ENCODE measurements at regions not wholly inside any gene's neighbourhood (a gene's known extent, or its start where the extent isn't known, plus 50 kb on each side); places are given as distances from the start of the nearest gene placed in this dataset.

DNA sequence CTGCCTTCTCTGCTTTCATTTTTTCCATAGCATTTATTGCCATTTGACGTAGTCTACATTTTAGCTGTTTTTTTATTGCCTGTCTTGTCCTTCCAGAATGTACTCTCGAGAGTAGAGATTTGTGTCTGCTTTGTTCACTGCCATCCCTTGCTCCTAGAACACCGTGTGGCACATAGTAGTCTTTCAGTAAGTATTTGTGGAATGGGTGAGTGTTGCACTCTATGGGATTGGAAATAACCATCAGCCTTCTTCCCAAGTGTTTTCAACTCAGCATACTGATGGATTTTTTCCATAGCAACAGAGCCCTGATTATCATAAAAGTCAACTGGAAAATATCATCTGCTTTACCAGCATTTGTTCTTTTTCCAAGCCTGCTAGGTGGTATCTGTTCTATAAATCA, 462.6 kb downstream of the ENC1 start:
- DNase-seq = no peak

DNA sequence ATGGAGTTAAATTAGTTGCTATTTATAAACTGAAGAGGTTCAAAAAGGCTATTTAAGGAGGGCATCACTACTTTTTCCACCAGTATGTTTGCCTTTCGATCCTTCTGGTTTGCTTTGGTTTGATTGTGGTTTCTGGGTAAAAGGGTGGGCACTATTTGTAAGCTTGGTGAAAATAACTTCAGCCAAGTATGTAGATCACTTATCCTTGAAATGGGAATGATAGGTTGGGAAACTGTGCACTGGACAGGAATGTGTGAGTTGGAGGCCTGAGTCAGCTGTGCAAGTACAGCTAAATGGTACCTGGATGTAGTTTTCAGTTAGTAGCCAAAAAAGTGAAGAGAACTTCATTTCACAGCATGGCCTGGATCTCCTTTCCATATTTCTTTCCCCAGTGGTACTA, 466.2 kb downstream of the ENC1 start:
- no peak for DNase-seq

DNA sequence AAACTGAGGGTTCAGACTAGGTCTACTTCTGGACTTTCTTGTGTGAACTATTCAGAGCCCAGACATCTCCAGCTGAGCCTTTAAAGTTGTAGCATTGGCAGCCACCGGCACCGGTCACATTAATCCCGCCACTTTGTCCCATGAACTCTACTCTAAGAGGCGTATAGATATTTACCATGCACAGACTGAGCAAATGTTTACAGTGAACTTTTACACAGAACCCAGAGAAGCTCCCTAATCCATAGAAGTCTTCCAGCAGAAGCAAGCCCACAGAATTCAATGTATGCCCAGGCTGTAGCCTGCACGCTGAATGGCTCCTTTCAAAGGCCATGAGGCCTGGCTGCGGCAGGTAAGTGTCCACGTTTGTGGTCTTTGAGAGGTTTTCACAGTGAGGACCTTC, 466.9 kb downstream of the ENC1 start:
- DNase-seq = no peak

DNA sequence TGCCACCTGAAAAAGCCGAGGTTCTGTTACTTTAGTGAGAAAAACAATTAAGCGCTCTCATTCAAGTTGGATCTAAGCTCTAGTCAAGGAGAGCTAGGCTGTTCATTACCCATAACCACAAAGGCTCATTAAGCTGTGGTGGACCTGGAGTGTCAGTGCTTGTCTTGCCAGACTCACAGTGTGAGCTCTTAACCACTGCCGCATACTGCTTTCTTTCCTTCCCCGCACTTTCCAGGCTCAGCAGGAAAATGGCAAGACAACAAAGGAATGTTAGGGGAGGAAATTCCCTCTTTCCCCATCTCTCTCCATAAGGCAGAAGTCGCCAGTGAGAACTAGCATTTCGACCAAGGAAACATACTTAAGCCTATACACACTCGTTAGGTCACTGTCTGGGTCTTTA, 467.3 kb downstream of the ENC1 start:
- DNase-seq = no peak

DNA sequence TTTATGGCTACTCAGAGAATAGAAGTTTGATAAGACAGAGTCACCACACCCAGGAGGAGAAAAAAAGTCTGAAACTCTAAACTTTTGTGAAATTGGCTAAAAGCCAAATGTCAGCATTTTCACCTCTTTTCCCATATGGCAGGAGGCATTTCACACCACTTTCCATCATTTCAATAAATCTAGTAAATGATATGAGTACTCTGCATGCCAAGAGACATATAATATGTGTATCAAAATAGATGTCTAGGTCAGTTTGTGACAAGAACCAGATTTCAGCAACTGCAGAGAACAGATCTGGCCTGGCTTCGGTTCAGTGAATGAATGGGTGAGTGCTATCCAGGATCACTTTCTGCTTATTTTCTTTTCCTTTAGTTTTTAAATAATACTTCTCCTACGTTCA, 470.8 kb downstream of the ENC1 start:
- DNase-seq = no peak

DNA sequence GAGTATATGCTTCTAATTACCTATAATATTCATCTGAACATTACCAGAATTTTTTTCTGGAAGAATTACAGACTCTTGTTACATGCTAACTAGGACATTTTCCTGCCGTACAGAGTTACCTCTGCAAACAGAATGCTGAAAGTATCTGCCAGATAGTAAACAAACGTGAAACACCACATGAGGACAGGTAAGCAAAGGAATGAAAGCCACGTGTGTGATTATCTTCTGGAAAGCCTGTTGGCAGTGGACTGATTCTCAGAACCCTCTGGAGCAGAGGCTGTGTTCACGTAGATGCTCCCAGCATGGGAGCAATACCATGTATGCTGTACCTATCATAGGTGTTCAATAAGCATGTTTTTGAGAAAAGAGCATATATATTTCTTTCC, 472.6 kb downstream of the ENC1 start:
- no peak for DNase-seq

DNA sequence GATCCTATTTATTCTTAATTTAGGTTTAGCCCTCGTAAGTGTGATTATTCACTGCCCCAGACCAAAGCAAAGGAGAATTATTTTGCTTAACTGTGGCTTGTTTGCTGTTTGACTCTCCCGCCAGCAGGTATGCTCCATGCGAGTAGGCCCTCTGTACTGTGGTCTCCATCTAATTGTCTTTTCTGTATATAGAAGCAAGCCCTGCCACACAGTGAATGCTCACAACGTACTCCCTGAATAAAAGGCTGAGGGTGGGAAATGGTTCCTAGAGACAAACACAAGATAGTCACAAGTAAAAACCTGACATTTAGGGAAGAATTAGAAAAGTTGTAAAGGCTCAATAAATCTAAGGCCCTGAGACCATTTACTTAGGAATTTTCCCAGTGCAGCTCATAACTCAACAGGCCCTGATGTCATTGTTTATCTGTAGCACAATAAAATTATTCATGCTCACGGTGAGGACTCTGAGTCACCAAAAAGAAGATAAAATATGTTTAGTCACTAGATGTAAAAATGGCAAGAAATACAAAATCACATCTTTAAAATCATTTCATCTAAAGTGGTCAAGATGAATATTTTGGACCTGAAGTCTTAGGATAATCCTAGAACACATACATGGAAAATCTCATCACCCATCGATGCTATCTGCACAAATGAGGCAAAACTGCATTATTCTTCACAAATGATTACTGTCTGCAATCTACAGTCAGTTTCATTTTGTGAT, 473.2 kb downstream of the ENC1 start:
- DNase-seq = no peak

DNA sequence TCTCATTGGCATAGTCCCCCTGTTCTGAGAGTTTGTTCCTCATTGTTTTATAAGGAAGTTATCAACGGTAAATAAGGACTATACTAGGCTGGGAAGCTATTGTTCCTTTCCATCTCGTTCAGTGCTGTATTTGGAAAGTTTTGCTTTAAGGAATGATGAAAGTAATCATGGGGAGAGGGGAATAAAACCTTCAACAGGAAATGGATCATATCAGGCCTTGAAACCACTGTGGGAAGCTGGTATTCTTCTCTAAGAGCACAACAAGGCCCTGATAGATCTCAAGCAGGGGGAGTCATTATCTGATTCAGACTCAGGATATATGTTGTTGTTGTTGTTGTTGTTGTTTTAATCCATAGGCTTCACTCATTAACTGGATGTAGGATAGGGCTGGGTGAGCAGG, 474.5 kb downstream of the ENC1 start:
- no peak for DNase-seq

DNA sequence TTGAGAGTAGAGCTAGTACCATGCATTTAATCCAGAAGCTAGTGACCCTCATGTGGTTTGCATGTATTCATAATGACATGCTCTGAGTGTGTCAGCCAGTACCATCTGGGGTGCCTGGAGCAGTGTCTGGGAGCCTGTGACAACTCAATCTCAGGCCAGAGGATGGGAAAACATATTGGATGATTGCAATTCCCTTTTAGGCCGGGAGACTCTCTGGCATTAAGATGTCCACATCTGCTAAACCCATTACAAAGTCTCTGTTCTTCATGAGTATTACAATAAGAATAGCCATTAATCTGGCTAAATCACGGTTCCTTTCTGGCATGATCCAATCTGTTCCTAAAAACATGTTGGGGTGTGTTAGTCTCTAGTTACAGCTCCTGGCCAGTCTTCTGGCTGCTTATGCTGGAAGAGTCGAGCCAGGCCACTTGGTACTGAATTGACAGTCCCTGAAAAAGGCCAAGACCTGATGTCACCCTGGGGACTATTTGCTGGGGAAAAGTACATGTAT, 475.7 kb downstream of the ENC1 start:
- no peak for DNase-seq

DNA sequence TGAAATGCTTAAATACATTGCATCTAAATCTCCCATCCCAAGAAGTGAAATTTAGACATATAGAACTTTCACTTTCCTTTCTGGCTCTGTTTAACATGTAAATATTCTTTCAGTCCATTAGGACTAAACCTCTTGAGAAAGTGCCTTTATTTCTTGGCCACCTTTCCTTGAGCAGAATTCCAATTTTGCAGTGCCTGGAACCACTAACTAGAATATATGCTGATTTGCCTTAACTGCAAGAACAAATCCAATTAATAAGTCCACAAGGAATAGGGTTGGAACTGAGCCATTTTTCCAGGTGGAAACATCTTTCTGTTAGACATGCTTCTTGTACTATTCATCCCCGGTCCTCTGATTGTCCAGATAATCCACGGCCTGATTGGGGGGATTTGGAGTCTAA, 478.0 kb downstream of the ENC1 start:
- DNase-seq = no peak

DNA sequence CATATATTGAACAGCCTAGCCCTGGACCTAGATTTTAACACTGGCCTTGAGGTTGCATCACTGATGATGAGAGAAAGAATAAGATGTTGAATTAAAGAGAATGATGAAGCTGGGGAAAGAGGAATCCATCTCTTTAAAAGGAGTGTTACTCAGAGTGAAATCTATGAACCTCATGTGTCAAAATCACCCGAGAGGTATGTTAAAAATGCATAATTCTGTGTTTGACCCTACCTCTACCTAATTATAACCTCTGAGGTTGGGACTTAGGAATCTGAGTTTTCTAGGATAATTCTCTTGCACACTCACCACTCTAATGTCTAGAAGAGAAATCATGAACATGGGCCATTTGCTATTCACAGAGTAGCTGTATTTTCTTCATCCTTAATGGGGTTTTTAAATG, 479.4 kb downstream of the ENC1 start:
- DNase-seq = no peak

DNA sequence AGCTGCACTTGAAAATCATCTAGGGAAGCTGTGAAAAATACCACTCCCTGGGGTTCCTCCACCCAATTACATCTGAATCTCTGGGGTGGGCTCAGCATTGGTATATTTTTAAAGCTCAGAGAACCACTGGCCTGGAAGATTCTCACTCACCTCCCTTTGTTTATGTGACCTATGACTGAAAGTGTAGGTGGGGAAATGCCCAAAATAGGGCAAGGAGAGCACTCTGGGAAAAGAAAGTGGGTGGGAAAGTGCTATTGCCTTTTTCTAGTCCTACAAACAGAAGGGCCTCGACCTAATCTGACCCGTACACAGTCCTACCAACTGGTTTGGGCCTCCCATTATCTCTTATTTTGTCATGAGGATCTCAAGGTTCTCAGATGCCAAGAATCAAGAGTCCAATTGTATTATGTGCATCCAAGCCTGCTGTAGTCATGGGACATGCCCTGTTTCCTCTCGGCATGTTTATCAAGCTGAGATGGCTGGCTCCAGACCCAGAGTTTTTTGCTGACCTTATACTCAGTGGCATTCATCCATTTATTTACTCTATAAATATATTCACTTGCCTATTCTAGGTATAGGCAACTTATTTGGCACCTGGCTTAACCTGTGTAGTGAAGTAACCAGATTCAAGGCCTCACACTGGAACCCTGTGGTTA, 483.7 kb downstream of the ENC1 start:
- no peak for DNase-seq

DNA sequence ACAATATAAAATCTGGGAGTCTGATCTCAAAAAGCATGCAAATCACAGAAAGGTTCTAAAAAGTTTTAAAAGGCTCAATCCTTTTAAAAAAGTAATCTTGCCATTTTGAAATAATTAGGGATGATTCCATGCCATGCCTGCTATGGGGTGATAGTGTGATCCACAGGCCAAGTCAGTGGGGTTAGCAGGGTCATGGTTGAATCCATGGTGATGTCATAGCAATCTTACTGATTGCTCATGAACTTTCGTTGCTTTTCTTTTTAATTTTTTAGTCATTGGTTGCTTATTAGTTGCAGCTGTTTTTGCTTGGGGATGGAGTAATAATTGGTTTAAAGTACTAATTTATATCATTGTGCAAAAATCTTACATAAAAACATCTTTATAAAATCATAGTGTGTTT, 485.0 kb downstream of the ENC1 start:
- DNase-seq = no peak

DNA sequence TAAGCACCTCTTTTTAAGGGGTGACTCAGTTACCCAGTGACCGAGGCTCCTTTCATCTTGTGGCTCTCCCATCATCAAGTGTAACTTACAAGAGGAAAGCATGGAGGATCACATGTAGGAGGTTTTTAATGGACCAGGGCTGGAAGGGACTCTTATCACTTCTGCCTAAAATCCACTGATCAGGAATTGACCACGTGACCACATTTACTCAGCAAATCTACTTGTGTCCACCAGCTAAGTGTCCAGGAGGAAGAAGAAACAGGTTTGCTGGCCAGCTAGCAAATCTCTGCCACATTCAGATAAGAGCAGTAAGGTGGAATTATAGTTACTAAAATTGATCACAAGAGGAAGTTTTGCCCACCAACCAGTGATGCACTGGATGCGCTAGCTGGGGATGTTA, 486.0 kb downstream of the ENC1 start:
- no peak for DNase-seq

DNA sequence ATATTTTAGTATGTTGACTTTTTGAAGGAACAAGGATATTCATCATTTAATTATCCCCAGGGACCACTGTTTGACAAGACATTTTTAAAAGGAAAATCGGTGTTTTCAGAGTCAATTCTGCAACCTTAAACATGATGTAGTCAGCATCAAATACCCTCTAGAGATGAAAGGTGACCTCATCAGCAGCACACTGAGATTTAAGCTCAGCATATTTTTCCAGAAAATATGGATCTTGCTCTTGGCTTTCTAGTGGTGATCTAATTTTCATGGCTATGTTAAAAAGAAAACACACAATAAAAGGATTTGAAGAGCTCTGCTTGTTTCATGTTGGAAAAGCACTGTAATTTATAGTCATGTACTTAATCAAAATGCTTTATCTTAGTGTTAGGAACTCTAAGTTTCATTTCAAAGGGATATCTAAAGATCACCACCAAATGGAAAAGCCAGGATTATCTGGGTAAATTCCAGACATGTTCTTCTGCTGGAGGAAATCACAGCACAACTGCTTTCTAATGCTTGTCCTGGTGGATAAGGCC, 487.2 kb downstream of the ENC1 start:
- no peak for DNase-seq

DNA sequence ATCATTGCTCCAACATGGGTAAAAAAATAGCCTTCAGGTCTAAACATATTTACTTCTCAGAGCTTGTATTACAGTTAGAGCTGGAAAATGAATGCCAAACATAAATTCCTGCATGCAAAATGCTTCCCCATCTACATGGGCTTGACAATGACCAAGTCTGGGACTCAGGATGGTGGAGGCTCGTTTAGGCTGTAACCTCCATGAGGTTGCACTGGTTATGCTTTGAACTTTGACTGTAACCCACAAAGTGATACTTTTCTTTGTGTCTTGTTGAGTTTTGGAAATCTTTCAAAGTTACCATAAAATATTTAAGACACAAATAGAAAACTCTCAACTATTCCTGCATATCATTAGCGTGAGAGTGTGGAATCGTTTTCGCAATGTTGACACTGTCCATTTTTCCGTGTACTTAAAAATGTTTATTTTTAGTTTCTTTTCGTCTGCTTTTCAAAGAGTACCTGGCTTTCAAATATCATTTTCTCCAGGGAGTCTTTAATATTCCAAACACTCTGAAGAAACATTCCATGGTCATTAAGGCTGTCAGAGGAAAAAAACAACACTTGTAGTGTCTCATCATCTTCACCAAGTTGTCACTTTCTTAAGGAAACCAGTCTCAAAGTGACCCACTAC, 487.8 kb downstream of the ENC1 start:
- DNase-seq = no peak

DNA sequence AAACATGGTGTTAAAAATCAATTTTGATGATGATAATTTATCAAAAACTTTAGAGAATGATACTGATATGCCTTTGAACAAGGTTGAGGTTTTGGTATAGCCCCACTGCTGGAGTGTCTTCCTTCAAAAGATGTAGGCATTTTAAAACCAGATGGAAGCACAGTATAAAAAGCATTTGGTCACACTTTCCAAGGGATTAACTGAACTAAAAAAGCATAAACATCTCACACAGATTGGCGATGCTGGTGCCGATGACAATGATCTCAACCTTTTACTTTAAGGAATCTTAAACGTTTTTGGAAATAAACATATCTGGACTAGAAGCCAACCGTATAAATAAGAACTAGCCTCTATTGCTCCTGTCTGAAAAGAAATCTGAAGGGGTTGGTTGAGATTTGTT, 488.4 kb downstream of the ENC1 start:
- DNase-seq = no peak

DNA sequence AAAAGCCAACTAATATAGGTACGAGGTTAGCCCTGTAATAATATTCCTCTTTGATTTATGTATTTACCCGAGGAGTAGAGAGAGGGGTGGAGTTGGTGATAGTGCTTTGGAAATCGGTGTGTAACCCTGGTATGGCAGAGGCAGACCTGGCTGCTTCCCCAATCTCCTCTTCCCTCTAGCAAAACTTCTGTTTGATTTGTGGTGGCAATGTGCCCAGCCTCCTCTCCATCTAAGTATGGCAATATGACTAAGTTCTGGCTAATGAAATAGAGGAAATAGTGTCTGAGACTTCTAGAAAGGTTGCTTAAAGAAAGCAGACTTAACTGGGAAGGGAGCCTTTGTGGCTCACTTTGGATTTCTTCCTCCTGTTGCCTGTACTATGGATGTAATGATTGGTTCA, 491.1 kb downstream of the ENC1 start:
- DNase-seq = no peak

DNA sequence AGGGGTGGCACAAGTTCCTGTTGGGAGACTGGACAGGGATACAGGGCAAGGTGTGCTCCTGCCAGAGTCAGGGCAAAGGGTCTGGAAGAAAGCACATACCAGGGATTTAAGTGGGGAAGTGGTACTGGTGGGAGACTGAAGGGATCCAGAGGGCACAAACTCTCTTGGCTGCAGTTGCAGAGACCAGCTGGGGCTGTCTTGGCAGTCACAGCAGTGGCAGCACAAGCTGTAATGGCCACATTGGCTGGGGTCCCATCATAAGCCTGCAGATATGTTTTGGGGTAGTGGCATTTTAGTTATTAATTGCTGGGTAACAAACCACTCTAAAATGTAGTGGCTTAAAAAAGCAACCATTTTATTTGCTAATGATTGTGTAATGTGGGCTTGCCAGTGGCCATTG, 492.2 kb downstream of the ENC1 start:
- no peak for DNase-seq

DNA sequence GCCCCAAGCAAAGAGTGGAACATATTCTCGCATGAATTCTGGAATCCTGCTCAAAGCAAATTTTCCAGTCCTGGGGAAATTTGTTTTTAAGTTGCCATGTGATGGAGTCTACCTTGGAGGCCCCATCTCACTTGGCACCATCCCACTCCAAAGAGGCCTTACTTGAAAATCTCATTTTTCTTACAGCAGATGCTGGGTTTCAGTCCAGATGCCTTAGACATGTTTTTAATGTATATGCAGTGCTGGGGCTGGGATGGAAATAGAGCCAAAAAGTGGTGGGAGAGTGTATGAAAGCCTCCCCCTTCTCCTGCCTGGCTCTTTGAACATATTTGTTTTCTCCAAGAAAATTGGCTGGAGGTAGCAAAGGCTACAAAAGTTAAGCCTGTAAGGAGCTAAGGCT, 493.7 kb downstream of the ENC1 start:
- DNase-seq = no peak

DNA sequence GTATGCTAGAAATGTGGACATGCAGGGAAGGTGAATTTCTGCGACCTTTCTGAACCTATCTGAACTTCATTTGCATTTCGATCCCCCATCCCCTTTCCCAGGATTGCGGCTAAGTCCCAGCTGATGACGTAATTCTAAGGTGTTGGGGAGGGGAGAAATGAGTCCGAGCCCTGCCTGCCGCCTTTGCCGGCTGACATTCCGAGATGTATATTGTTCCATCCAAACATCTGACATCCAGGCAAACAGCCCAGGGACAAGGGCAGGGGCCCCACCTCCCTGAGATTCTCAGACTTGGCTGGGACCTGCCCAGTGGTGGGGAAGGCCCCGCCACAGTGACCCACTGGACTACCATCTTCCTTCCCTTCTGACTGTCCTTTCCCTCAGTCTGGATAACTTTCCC, 494.6 kb downstream of the ENC1 start:
- no peak for DNase-seq

DNA sequence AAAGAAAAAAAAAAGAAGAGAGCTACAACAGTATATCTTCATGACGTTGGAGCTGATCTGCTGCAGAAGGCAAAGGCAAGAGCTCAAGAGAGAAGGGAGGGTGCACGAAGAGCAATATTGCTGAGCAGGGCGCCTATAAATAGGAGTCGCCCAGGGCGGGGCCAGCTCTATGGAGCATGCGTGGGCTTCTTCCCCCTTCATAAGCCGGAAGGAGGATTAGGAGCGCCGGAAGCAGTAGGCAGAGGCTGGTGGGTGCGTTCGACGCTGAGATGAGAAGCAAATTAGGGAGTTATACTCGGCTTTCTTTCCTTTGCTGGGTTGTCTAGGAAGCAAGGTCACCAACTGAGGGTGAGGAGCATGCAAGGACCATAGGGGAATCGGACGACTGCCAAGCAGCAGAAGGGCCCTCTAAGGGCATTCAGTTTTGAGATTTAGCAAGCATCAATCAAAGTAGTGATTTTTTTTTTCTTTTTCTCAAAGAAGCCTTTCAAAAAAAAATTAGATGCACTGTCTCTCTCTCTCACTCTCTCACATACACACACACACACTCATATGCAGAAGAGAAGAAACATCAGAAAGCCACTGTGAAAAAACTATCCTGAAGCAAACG, 496.7 kb downstream of the ENC1 start:
- DNase-seq = no peak

DNA sequence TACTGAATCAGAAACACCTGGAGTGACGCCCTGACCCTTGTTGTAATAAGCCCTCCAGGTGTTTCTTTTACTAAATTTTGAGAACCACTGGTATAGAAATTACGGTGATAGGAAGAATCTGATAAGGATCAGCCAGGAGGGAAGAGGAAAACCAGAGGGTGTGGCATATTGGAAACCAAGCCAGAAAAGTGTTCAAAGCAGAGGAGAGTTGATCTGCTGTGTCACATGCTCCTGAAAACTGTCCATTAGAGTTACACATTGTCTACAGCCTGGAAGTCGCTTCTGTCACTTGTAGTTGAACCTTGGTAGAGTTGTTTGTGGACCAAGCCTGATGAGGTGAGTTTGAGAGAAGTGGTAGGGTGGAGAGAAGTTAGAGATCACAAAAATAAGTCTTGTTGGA, 497.4 kb downstream of the ENC1 start:
- no peak for DNase-seq

DNA sequence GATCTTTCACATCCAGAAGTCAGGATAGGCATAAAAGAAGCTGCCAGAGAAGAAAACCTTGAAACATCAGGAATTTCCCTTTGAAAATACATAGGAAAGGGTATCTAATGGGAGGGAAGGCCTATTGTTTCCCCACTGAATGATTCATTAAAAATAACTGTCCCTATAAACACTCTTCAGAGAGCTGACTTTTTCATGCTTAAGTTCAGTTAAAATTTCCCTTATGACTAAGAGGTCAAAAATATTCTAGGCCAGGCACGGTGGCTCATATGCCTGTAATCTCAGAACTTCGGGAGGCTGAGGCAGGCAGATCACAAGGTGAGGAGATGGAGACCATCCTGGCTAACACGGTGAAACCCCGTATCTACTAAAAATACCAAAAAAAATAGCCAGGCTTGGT, 499.5 kb downstream of the ENC1 start:
- no peak for DNase-seq
